Inflammatory macrophage treated with lipopolysaccharide for 4 hours (primary cell): ENCODE measurements at regions not wholly inside any gene's neighbourhood (a gene's known extent, or its start where the extent isn't known, plus 50 kb on each side); places are given as distances from the start of the nearest gene placed in this dataset.

Source experiments
- DNase-seq: peaks from one replicate; pipeline ENCODE4 v3.0.0-alpha.2; 2020

DNA sequence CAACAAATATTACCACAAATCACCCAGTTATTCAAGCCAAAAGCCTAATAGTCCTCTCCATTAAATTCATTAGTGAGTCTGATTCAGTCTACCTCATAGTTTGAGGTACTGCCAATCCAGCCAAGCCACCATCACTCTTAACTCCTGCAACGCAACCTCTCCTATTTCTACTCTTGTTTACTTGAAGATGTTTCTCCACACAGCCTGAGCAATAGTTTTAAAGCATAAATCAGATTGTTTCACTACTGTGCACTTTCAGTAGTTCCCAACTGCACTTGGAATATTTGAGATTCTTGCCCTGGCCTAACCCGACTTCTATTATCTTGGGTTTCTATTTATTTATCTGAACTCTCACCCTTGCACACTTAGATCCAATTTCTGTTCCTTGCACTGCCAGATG is 85.5 kb downstream of the YIPF5 start:
- no peak for DNase-seq

GRCh38 chr5:144085381-144085780 is 85.1 kb downstream of the YIPF5 start:
- no peak for DNase-seq

DNA sequence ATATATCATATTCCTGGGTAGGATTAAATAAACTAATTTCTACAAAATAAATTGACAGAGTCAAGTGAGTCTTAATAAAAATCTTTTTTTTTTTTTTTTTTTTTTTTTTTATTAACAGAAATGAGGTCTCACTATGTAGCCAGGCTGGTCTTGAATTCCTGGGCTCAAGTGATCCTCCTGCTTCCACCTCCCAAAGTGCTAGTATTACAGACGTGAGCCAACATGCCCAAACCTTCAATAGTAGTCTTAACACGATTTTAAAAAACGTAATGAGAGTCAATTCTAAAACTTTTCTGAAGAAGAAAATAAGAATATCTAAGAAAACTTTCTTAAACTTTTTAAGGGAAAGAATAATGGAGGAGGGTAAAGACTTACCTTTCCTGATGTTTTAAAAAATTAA is 84.2 kb downstream of the YIPF5 start:
- DNase-seq: no peak

GRCh38 chr5:144087576-144087975 is 82.9 kb downstream of the YIPF5 start:
- no peak for DNase-seq

- no peak for DNase-seq
Observed at GRCh38 chr5:144088206-144089064, 82.0 kb downstream of the YIPF5 start.

GRCh38 chr5:144089401-144090021 is 80.9 kb downstream of the YIPF5 start:
- no peak for DNase-seq

GRCh38 chr5:144092508-144092907 is 78.0 kb downstream of the YIPF5 start:
- DNase-seq: no peak

- DNase-seq: no peak
Observed at GRCh38 chr5:144093400-144093799, 77.1 kb downstream of the YIPF5 start.

- no peak for DNase-seq
Observed at GRCh38 chr5:144093868-144094267, 76.6 kb downstream of the YIPF5 start.

DNA sequence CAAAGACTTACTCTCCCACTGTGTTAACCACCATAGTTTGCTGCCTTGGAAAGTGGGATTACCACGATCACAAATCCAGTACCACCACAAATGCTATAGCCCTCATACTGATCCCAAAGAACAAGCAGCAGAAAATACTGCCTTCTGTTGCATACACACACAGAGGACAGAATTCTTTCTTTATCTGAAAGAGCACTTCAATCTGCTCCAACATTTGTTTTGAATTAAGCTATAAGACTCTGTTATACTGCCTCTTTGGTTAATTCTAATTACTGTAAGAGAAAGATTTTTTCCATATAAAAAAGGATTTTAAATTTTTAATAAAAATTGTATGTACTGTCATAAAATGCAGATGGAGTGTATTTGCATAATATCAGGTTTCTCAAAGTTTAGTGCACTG is 69.8 kb downstream of the YIPF5 start:
- DNase-seq: no peak

DNA sequence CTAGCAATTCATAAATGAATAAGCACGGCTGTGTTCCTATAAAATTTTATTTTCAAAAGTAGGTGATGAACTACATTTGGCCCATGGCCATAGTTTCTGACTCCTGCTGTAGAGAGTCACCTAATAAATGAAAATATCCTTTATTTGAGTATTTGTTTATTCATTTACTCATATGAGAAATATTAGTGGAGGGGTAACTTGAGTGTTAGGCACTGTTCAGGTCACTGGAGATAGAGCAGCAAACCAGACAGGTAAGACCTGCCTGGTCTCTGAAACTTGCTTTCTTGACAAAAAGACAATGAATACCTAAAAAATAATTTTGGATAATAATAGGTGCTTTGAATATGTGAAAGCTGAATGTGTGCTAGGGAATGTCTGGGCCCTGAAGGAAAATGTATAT is 68.8 kb downstream of the YIPF5 start:
- no peak for DNase-seq

DNA sequence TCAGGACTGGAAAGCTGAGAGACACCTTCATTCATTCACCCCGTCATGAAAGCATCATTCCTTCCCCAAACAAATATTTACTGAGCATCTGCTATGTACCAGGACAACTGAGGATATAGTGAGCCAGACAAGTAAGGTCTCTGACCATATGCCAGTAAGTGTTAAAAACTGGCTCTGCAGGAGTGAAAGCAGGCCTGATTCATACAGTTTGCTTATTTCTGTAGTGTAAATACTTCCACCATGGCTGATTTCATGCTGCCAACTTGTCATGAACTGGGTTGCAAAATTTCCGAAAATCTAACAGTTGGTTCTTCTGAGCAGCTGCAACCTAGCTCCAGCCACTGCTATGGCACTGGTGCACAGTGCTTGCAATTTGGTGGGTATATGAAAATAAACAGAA is 68.1 kb downstream of the YIPF5 start:
- DNase-seq: no peak

- no peak for DNase-seq
Observed at GRCh38 chr5:144102979-144103378, 67.5 kb downstream of the YIPF5 start.

DNA sequence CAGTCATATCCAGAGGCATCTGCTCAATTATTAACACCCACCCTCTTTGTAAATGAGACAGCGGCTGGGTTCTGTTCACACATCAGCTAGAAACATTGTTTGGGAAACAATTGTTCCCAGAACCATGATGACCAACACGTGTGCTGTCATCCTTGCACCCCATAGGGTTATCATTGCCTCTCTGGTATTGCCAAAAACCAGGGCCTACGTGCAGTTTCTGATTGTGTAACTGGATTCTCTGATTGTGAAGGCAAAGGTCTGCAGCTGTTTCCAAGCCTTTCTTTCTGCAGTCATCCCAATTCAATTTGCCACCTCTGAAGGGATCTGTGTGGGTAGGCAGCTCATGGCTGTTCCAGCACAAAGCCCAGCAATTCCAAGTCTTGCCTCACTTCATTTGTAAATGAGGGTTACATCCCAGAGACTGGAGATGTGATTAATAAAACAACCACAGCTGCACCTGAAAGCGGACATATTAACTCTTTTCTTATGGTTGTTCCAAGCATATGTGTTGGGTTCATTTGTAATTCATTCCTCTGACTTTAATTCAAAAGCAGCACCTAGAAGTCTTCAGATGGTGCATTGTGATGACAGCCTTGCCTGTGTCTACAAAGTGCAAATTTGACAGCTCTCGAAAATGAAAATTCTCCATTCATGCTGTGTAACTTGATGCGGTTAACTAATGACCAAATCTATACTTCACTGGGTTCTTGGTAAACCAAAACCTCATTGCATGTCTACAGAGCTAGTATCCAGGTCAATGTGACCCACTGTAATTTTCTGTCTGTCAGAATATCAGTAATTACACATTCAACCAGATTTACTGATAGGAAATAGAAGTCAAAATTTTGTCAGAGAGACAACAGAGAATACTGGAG is 66.6 kb downstream of the YIPF5 start:
- no peak for DNase-seq

DNA sequence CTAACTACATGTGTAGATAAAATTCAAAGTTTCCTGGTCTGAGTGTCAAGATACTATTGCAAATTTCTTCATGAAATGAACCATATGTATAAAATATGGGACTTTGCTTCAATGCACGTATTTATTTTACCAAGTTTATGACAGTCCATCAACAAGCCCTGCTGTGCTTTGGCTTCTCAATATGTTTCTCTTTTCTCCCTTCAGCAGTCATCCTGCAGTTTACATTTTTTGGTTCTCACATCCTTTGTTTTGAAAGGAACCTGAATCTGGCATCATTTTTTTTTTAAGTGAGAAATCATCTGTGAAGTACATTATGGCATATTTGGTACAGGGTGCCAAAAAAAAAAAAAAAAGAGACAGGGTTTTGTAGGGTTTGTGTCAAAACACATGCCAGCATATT is 65.1 kb downstream of the YIPF5 start:
- DNase-seq: no peak

DNA sequence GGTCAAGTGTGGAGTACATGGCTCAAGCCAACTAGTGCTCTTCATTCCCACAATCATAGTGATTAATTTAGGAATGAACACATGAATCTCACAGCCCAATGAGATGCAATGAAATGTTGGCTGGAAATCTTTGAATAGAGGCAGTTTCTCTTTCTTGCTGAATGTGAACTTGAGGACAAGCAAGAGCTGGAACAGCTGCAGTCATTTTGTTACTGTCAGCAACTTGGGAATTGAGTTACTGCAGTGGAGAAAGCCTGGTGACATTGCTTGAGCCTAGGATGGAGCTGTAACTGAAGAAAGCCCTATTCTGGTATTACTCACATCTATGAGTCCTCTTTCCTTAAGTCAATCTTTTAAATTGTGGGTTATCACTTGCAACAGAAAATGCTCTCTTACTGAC is 62.3 kb downstream of the YIPF5 start:
- no peak for DNase-seq
